Brain microvascular endothelial cell (primary cell): ENCODE measurements at regions not wholly inside any gene's neighbourhood (a gene's known extent, or its start where the extent isn't known, plus 50 kb on each side); places are given as distances from the start of the nearest gene placed in this dataset.

Experiments
- DNase-seq: peaks from one replicate; pipeline ENCODE4 v3.0.0-alpha.2; 2020
- H3K27ac ChIP-seq: fragments of 250-450 bp; sonication (Bioruptor Pico); 2 replicates; pipeline ENCODE4 v1.5.1; 2020; ENCODE audit warnings: mild to moderate bottlenecking, moderate library complexity
- H3K27me3 ChIP-seq: fragments of 250-450 bp; sonication (Bioruptor Pico); replicated peaks from 2 replicates; pipeline ENCODE4 v1.5.1; 2020; ENCODE audit warnings: mild to moderate bottlenecking
- H3K36me3 ChIP-seq: fragments of 250-450 bp; sonication (Bioruptor Pico); replicated peaks from 2 replicates; pipeline ENCODE4 v1.5.1; 2020; ENCODE audit warnings: mild to moderate bottlenecking
- H3K4me3 ChIP-seq: 2 replicates; pipeline ENCODE4 v1.5.1; 2011; ENCODE audit warnings: low read depth, mild to moderate bottlenecking, control low read depth, low read length, moderate library complexity
- in situ Hi-C: cut with HindIII; loops from 2 replicates; pipeline ENCODE4 v1.10.0; 2017; ENCODE audit warnings: low sequenced_read_pairs, low pct_ligation_motif_present
- TF ChIP-seq, protein P1 (sequence below): IDR thresholded peaks from 2 replicates; pipeline ENCODE4 v1.5.1; 2011; ENCODE audit warnings: low read depth, mild to moderate bottlenecking, moderate library complexity, low read length, control low read depth, inconsistent platforms; ENCODE audit errors: missing control alignments

DNA sequence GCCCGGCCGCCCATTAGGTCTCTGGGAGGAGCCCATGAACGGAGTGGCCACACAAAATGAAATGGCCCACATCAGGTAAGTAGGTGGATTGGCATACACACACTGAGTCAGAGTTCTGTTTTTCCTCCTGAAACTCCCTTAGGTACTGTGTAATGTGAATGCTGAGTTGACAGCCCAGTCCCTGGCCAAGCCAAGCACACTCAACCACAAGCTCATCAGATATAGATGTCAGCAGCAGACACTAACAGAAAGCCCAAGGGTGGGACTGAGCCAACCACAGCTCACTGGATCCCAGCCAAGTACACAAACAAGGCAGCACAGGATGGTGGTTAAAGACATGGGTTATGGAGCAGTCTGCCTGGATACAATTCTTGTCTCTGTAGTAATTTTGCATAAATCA is 403.4 kb downstream of the GJA1 start:
- no peaks in the 10 kb centered on the region for H3K27me3 ChIP-seq
- DNase-seq = peak; percentile 75
- no peaks in the 10 kb centered on the region for H3K36me3 ChIP-seq
- H3K4me3 ChIP-seq = no peak overlapping the region
- in situ Hi-C loops = no loop called here
- TF ChIP-seq, protein P1, sequence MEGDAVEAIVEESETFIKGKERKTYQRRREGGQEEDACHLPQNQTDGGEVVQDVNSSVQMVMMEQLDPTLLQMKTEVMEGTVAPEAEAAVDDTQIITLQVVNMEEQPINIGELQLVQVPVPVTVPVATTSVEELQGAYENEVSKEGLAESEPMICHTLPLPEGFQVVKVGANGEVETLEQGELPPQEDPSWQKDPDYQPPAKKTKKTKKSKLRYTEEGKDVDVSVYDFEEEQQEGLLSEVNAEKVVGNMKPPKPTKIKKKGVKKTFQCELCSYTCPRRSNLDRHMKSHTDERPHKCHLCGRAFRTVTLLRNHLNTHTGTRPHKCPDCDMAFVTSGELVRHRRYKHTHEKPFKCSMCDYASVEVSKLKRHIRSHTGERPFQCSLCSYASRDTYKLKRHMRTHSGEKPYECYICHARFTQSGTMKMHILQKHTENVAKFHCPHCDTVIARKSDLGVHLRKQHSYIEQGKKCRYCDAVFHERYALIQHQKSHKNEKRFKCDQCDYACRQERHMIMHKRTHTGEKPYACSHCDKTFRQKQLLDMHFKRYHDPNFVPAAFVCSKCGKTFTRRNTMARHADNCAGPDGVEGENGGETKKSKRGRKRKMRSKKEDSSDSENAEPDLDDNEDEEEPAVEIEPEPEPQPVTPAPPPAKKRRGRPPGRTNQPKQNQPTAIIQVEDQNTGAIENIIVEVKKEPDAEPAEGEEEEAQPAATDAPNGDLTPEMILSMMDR = no peak
- no peak overlapping the region for H3K27ac ChIP-seq

DNA sequence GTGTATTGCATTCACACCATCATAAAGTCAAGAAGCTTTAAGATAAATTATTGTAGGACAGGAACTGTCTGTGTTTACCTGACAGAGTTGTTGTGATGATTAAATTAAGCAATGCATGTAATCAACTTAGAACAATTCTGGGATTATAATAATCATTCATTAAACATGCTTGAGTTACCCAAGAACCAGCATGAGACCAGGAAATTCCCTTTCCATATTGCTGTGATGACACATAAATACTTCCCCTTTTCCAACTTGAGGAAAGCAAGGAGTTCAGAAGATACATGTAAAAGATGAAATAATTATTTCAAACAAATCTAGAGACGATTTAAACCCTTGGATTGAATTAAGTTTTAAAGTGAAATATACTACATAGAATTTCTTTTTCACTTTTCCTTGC is 404.4 kb downstream of the GJA1 start:
- Histone ChIP-seq H3K27ac (no peak overlapping the region), H3K27me3 (no peaks in the 10 kb centered on the region), H3K4me3 (no peak overlapping the region), H3K36me3 (no peaks in the 10 kb centered on the region)
- DNase-seq = no peak
- in situ Hi-C loops = no loop called here
- TF ChIP-seq, protein P1 = no peak

DNA sequence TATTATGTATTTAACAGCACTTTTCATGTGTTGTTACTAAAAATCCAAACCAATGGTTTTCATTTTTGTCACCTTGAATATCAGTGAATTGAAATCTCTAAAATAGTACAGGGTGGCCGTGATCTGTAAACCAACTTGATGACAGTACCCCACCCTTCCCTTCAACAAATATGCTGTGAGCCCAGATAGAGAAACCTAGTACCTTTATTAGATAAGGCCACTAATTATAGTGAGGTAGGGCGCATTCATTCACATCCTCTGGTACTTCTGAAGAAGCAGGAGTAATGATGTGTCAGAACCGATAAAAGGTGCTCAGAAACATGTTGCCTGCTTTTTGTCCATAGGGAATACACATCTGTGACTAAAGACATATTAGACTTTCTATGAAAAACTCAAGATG is 409.5 kb downstream of the GJA1 start:
- H3K36me3 ChIP-seq = no peaks in the 10 kb centered on the region
- no peak for DNase-seq
- TF ChIP-seq, protein P1 = no peak
- H3K27me3 ChIP-seq = no peaks in the 10 kb centered on the region
- H3K4me3 ChIP-seq = no peak overlapping the region
- in situ Hi-C loops = no loop called here
- no peak overlapping the region for H3K27ac ChIP-seq

DNA sequence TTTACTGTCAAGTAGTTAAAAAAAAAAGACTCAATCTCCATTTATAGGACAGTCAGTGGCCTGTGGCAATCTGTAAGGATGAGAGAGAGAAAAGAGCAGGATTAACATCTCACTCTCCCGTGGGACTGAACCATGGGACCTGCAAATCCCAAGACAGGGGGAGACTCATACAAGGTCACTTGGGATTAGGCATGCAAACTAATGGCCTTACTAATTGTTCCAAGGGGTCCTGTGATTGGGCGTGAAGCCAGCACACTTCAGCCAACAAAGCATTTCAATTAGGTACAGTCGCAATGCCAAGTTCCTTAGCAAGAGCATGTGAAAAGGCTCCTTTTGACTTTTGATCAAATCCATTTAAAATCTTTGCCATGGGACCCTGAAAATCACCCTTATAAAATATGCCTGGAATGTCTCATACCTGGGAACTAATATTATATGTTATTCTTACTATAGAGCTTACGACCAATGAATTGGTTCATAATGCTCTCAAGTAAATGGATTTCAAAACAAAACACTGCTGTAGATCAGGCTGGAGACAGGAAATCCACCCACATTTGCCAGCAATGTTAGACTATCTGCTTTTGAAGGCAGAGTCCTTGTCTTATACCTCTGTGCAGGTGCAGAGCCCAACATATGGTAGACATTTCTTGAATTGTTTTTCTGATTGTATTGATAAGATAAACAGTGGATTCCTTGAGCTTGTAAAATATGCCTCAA is 412.5 kb downstream of the GJA1 start:
- Histone ChIP-seq H3K36me3 (no peaks in the 10 kb centered on the region), H3K4me3 (no peak overlapping the region), H3K27ac (no peak overlapping the region), H3K27me3 (no peaks in the 10 kb centered on the region)
- no peak for DNase-seq
- in situ Hi-C loops = no loop called here
- TF ChIP-seq, protein P1 = no peak

DNA sequence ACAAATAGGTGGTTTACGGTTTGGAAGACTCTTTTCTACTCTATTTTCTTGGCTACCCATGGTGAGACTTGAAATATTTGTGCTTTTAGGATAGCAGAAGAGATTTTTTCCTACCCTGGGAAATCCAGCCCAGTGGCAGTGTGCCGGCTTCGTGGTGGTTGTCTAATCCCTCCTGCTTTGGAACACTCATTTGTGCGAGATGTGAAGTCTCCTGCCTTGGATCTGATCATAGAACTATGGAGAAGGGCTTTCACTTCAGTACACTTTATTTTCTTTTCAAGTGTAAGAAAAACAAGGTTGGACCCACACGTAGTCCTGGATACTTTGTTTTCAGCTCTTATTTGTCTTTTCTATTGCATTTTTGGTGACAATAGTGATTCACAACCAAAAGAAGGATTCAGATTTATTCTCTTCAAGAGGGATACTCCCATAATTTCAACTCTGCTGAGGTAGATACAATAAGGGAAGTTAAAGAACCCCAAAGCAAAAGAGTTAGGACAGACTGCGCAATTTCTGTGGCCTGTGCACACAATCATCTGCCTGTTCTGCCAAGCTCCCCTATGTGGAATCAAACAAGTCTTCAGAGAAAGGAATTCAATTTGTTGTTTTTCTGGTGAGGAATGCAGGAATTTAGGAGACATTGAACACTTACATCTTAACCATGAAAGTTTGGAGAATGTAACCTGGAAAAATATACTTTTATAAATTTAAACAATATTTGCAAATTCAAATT is 413.2 kb downstream of the GJA1 start:
- no peak for DNase-seq
- no peak overlapping the region for H3K4me3 ChIP-seq
- no peak overlapping the region for H3K27ac ChIP-seq
- no peaks in the 10 kb centered on the region for H3K27me3 ChIP-seq
- TF ChIP-seq, protein P1 = no peak
- no peaks in the 10 kb centered on the region for H3K36me3 ChIP-seq
- in situ Hi-C loops = no loop called here
